NCI-H1694 (cell line): ENCODE measurements at regions not wholly inside any gene's neighbourhood (a gene's known extent, or its start where the extent isn't known, plus 50 kb on each side); places are given as distances from the start of the nearest gene placed in this dataset.

Experiments used
- DNase-seq: peaks from one replicate; lab custom pipeline; 2025; lab: John Stamatoyannopoulos, UW

DNA sequence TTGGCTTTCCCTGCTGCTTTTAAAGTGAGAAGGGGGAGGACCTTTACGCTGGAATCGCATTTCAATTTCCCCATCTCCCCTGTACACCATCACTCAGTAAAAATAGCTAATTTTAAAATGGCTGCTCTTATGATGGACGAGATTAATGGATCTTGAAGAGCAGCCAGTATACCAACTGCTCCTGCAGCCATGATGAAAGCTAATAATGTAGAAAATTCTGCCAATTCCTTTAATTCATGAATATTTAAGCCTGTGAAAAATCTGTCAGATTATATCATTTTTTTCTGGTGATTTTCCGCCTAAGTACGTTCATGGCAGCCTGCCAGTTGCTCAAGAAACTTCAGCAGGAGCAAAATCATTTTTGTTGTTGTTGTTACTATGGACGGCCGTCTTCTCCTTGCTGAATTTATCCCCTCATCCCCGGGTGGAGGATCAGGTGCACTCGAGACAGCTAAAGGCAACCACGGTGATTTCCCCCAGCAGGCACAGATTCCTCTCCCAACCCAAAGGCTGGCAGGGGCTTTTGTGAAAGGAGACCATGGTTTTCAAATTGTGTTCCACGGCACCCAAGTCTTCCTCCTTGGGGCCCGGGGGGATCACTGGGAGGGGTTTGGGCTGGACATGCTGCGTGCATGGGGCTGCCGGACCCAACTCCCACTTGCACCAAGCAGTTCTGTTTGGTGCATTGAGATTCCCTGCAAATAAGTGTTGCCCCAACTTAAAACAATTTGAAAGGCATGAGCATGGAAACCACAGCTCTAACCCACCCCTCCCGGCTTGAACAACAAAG lies 289.6 kb downstream of the UACA start:
- no peak for DNase-seq

DNA sequence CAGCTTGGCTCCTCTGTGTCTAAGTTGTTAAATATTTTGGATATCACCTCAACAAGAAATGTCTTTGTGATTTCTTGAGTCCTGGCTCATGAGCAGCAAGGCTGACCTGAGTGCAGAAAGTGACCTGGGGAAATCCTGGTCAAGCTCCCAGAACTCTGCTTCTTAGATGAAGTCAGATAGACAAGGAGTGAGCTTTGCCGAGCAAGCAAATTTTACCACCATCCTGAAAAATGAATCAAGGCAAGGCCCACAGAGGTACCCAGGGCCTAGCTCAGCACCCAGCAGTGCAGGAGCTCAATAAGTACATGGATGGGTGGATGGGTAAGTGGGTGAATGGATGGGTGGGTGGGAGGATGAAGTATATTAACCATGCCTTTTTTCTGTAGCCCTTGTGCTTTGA lies 291.8 kb downstream of the UACA start:
- DNase-seq = no peak

DNA sequence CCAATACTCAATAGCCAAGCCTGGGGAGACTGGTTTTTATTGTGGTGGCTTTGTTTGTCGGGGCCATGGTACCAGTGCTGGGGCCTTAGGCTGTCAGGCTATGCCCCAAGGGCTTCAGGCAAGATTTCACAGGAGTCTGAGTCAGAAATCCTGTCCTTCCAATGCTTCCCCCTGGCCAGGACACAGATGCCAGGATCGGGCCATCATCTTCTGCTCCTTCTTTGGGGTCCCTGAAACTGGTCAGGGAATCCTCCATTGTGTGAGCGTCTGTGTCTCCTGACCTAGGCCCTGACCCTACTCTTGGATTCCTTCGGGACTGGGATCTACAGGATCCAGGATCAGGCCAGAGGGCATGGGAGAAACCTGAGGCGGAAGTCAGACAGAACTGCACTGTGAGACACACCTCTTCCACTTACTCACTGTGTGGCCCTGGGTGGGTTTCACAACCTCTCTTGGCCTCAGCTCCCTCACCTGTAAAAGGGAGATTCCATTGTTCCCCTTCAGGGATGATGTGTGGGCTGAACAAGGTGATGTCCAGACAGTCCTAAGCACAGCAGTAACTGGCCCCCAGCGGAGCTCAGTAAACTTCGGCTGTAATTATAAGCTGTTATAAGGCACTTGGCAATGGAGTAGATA lies 292.7 kb downstream of the UACA start:
- no peak for DNase-seq

DNA sequence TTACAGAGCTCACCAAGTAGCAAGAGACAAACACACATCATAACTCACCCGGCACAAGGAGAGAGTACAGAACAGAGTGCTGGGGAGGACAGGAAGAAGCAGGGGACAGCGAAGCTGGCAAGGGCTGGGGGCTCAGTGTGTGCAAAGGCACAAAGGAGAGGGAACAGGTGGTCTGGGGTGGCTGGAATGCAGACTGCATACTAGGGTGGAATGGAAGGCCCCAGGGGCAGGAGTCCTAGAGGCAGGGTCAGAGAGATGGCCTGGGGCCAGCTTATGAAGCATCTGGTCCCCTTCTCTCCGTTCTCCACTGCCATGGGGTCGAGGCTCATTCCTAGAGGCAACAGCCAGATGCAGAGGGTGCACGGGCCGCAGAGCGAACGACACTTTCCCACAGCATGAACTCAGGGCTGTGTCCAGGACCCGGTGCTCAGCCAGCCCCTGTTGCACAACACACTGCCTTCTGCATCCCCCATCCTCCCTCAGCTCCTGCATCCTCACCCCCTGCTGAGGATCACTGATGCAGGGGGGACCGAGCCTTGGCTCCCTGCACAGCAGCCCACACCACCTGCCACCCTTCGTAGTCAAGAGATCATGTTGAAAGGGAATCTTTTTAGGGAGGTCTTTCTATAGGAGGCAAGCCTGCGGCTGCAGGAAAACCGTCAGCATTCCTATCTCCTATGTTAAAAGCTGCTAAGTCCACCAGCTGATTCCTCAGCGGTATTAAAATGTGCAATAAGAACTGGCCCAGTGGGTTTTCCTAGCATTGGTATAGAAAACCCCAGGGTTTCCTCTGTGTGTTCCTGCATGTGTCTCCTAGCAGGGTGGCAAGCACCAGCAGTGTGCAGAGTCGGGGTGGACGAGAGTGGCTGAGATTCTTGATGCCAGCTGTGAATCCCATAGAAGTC lies 293.5 kb downstream of the UACA start:
- no peak for DNase-seq

DNA sequence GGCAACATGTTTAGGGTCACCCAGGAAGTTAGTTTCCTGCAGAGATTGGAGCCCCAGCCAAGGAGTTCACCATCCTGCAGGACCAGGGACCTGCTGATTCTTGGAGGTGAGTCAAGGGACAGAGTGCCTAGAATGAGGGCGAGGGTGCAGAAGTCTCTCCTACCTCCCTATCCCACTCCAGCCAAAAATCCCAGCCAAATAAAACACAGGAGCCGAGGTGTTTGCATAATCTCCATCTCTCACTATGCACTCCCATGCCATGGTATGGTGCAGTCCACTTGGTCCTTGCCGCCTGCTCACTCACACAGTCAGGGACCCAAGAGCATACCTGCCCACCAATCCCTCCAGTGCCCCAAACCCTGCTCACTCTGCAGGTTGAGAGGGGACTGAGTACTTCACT lies 294.2 kb downstream of the UACA start:
- DNase-seq = no peak

DNA sequence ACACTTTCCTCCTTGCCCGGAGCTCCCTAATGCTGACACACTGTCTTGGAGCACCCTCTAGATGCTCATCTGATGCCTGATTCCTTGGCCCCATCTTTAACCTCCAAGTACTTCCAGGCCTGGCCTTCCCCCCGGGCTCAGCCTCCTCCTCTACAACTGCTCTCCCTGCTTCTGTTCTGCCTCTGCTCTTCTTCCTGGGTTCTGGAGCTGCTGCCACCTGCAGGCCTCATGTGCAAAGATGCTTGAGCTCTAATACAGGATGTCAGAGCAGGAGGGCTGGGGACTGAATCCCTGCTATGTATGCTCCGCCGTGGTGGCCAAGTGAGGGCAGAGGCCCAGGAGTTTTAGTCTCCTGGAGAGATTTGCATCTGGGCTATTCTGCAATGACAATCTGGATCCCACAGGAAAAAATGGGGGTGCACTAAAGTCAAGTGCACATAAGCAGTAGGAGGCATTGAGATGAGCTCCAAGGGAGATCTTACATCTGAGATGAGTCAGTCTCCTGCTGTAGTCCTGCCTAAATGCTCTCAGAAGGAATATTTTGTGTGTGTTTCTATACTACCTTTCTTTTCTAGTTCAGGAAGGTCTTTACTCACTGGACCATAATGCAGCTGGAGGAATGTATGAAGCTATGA lies 296.3 kb downstream of the UACA start:
- DNase-seq = peak; percentile 23

DNA sequence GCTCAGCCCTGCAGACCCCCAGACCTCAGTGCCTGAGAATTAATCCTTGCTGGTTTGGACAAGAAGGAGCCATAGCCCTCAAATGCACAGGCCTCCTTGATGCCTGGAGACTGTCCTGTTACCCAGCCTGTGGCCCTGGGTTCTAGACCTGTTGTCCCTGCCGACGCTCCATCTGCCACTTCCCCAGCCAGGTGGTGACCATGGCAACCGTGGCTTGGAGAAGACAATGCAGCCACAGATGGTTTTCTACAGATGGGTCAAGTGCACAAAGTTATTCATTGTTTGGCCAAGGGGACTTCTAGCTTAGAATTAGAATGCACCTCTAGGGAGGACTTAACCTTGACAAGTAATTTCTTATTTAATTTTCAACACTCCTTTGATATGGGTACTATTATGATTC lies 297.1 kb downstream of the UACA start:
- DNase-seq = peak; percentile 12

DNA sequence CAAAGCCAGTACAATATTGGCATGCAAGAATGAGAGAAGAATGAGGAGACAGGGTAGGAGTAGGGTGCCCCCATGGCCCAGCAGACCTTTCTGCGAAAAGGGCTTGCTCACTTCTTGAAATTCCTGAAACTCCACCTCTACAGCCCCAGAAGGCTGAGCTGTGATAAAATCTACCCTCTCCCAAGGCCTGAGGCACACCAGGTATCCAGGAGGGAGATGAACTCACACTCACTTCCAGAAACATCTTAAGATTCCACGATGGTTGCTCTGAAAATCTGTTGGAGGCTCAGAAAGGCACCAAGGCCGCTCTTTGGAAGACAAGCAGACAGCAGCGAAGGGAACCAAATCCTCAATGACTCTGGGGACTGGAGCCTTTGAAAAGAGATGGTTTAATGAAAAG lies 297.5 kb downstream of the UACA start:
- no peak for DNase-seq

DNA sequence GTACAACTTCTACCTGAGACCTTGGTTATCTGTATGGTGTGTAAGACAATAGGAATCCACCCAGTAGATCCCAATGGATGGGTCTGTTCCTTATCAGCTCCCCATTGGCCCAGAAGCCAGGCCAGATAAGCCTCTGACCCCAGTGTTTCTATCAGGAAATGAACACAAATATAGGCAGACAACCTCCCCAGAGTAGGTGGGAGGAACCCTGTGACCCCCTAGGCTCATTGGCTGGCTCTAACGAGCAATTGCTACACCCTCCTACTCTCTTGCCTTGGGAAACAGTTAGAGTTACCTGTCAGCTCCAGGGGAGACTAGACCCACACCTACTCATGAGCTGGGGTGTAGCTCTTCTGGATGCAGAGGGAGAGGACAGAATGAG lies 299.9 kb downstream of the UACA start:
- no peak for DNase-seq

DNA sequence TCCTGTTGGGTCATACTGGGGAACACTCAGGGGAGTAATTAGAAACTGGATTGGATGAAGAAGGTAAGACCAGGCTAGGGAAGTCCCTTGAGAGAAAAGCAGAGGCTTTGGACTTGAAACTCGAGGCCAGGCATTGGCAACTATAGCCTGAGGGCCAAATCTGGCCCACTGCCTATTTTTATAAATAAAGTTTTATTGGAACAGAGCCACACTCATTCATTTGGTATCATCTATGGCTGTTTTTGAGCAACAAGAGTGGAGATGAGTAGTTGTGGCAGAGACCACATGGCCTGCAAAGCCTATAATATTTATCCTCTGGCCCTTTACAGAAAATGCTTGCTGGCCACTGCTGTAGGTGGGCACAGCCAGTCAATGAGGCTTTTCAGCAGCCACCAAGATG lies 301.4 kb downstream of the UACA start:
- DNase-seq = no peak

DNA sequence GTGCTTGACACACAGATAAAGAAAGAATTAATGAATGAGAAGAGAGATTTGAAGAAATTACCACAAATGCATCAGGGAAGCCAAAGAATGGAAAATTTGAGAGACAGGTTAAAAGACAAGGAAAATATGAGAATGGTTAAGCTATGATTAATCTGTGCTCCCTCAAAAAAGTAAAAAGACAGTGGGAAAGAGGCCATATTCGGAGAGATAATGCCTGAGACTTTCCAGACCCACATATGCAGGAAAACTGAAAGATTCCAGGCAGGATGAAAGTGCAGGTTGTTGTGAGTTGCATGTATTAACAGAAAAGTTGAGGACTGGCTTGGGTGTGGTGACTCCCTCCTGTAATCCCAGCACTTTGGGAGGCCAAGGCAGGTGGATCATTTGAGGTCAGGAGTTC lies 302.3 kb downstream of the UACA start:
- no peak for DNase-seq

DNA sequence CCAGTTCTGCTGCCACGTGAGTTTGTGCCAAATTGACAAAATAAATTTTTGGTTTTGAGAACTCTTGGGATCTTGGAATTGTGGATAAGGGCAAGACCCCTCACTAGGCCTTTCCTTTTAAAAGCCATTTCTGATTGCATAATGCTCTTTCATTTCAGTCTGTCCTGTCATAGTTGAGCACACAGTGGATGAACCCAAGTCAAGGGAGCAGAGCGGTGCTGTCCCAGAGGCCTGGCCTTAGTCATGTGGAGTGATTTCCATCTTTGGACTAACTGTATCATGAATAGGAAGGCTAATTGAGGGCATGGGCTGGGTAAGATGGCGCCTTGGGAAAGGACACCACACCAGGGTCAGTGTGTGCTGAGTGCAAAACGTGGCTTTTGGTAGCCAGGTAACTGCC lies 304.0 kb downstream of the UACA start:
- DNase-seq = no peak

DNA sequence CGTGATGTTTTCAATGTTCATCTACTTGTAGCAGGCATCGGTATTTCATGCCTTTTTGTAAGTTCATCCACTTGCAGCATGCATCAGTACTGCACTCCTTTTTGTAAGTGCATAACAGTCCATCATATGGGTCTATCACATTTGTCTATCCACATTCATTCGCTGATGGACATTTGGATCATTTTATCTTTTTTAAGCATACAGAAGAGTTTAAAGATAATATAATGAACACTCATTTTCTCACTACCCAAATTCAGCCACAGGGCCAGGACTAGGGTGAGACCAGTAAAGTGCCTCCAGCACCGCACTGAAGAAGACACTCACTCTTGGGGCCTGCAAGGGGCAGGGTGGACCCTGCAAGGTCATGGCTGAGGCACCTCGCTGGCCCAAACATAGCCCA lies 309.6 kb downstream of the UACA start:
- no peak for DNase-seq

DNA sequence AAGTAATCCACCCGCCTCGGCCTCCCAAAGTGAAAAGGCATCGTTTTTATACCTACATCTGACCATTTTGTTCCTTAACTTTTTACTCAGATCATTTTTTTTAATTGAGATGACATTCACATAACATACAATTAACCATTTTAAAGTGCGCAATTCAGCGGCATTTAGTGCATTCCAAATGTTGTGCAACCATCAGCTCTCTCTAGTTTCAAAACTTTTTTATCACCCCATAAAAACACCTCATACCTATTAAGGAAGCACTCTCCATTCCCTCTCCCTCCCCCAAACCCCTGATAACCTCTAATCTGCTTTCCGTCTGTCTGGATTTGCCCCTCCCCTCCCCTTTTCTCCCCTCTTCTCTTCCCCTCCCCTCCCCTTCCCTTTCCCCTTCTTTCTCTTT lies 310.1 kb downstream of the UACA start:
- DNase-seq = no peak

DNA sequence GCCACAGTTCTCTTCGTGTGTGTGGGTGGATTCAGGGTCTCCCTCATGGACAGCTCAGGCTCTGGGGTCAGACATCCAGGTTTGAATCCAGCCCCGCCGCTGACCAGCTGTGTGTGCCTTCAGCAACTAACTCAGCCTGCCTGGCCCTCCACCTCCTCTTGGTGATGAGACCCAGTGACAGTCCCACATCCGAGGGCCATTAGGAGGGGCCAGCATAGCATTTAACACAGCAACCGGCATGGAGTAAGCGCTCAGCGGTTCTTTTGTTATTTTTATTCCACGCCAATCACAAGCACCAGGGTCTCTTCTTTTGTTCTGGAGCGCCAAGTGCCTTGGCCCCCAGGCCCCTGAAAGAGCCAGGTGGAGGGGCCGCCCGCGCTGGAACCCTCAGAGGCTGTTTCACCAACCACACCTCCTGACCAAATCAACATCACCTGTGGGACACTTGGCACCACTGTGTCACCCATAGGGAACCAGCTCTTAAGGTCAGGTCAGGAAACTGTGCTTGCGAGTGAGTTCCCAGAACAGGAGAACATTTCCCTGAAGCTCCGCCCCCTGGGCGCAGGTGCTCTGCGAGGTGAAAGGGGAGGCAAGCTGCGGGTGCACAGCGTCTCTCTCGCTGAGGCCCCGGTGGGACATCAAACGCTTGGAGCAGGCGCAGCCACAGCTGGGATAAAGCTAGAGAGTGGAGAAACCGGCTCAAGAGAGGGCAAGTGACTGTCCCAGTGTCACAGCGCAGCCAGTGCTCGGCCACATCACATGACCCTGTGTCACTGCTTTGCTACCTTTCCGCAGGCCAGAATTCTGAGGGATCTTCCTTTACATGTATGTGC lies 311.3 kb downstream of the UACA start:
- DNase-seq = no peak

DNA sequence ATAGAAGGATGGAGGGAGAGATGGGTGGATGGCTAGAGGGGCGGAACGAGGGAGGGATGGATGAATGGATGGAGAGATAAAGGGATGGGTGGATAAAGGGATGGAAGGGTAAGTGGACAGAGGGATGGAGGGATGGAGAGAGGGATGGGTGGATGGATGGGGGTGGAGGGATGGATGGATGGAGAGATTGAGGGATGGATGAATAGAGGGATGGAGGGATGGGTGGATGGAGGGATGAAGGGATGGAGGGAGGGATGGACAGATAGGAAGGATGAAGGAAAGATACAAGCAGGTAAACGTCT lies 313.3 kb downstream of the UACA start:
- no peak for DNase-seq

DNA sequence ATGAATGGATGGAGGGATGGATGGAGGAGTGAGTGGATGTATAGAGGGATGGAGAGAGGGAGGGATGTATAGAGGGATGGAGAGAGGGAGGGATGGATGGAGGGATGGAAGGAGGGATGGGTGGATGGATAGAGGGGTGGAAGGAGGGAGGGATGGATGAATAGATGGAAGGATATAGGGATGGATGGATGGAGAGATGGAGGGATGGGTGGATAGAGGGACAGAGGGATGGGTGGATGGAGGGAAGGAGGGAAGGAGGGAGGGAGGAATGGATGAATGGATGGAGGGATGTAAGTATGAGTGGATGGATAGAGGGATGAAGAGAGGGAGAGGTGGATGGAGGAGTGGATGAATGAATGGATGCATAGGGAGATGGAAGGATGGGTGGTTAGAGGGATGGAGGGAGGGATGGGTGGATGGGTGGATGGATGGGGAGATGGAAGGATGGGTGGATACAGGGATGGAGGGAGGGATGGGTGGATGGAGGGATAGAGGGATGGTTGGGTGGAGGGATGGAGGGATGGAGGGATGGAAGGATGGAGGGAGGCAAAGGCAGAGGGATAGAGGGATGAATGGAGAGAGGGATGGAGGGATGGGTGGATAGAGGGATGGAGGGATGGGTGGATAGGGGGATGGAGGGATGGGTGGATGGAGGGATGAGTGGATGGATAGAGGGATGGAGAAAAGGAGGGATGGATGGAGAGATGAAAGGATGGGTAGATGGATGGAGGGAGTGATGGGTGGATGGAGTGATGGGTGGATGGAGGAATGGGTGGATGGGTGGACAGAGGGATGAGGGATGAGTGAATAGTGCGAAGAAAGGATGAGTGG lies 313.8 kb downstream of the UACA start:
- DNase-seq = no peak

DNA sequence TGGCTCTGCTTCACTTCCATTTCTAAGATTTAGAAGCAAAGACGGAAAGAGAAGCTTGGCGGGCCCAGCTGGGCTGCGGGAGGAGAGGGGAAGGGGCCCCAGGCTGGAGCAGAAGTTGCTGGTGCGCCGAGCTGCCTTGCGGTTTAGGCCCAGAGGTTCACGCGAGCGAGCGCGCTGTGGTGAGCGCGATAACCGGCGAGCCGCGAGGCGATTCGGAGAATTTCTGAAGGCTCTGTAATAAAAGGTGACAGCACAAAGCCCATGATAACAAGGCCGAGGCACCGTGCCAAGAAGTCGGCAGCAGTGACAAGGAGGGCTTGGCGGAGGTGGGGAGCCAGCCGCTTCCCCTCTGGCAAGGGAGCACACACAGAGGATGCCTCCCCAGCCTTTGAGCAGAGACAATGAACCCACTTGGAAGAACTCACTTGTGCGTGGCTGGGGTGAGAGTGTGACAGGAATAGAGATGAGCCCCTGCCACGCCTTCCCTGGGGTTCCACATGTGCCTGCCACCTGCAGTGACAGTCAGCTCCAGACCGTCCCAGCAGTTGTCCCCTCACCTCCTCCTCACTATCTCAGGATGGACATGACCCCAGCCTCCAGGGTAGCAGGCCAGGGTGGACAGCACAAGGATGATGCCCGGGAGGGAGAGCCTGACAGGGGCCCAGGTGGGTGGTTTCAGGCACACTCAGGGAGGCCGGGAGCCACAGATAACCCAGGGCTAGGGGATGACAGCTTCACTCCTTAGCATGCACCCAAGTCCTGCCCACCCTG lies 315.2 kb downstream of the UACA start:
- no peak for DNase-seq

DNA sequence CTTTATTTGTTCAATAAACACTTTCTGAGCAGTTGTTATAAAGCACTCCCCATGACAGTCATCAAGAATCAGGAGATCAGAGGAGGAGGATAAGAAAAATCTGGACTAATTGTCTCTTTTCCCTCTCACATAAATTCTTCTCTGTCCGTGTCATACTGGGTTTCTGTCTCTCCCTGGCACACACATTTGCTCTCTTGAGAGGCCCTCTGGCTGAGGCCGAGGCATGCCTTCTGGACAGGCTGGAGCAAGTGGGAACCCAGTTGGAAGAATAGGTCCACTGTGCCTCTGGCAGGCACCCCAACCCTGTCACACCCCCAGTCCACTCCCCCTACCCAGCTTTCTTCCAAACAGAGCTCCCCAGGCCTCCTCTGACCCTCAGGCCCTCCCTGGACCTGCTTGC lies 315.8 kb downstream of the UACA start:
- DNase-seq = no peak

DNA sequence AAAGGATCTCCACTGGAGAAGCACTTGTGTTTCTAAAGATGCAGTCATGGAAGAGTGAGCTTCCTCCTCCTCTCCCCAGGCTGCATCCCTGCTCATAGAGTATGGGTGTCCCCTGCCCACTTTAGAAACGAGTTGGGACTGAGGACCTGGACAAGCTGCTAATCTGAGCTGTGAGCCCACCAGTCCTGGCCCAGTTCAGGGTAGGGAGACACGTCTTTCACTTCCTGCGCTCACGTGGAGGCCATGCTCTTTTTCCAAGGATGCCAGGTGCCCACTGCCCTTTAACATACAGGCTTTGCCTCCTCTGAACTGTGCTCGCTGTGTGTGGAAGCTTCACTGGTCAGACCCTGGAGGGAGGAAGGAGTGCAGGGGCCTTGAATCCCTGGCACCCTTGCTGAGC lies 316.3 kb downstream of the UACA start:
- no peak for DNase-seq
